Parathyroid adenoma (tissue), 2 donors: ENCODE measurements at regions not wholly inside any gene's neighbourhood (a gene's known extent, or its start where the extent isn't known, plus 50 kb on each side); places are given as distances from the start of the nearest gene placed in this dataset.

Experiments
- H2AFZ ChIP-seq: fragments of 300-600 bp; sonication (generic); one replicate; pipeline ENCODE4 v1.7.0; 2017; ENCODE audit warnings: antibody characterized with exemption, mild to moderate bottlenecking
- H3K27ac ChIP-seq: fragments of 300-600 bp; sonication (generic); one replicate; pipeline ENCODE4 v1.7.0; 2017
- H3K27me3 ChIP-seq: fragments of 300-600 bp; sonication (generic); one replicate; pipeline ENCODE4 v1.7.0; 2017; ENCODE audit warnings: low read length; ENCODE audit not compliant: control insufficient read depth, insufficient read depth
- H3K36me3 ChIP-seq: fragments of 300-600 bp; sonication (generic); one replicate; pipeline ENCODE4 v1.7.0; 2017; ENCODE audit warnings: low read length; ENCODE audit not compliant: control insufficient read depth, insufficient read depth
- H3K4me1 ChIP-seq: fragments of 300-600 bp; sonication (generic); one replicate; pipeline ENCODE4 v1.7.0; 2017; ENCODE audit warnings: control low read depth
- H3K4me2 ChIP-seq: fragments of 300-600 bp; sonication (generic); one replicate; pipeline ENCODE4 v1.7.0; 2017; ENCODE audit warnings: low read length
- H3K4me3 ChIP-seq: fragments of 300-600 bp; sonication (generic); one replicate; pipeline ENCODE4 v1.7.0; 2017; ENCODE audit warnings: low read depth, low read length
- H3K79me2 ChIP-seq: fragments of 300-600 bp; sonication (generic); one replicate; pipeline ENCODE4 v1.7.0; 2017; ENCODE audit warnings: control low read depth
- H3K9ac ChIP-seq: fragments of 300-600 bp; sonication (generic); one replicate; pipeline ENCODE4 v1.7.0; 2017; ENCODE audit warnings: mild to moderate bottlenecking
- H3K9me3 ChIP-seq: fragments of 300-600 bp; sonication (generic); one replicate; pipeline ENCODE4 v1.7.0; 2017; ENCODE audit warnings: low read length; ENCODE audit not compliant: control insufficient read depth
- CTCF ChIP-seq: fragments of 300-600 bp; sonication (generic); IDR thresholded peaks from one replicate; pipeline ENCODE4 v1.7.0; 2017; ENCODE audit warnings: antibody characterized with exemption, mild to moderate bottlenecking
- donor health status: primary hyperparathyroidism.

GRCh38 chr5:34491251-34491620 lies 164.9 kb upstream of the RAI14 start:
- Histone ChIP-seq H3K9ac (no peak overlapping the region), H3K4me3 (no peak overlapping the region), H3K27me3 (no peaks in the 10 kb centered on the region), H3K27ac (no peak overlapping the region), H3K9me3 (no peaks in the 10 kb centered on the region), H3K36me3 (no peaks in the 10 kb centered on the region), H3K79me2 (no peaks in the 10 kb centered on the region), H2AFZ (no peak overlapping the region), H3K4me2 (no peak overlapping the region), H3K4me1 (no peaks in the 10 kb centered on the region)
- no peak for TF ChIP-seq CTCF

- Histone ChIP-seq H3K36me3 (no peaks in the 10 kb centered on the region), H3K4me2 (no peak overlapping the region), H3K9me3 (no peaks in the 10 kb centered on the region), H2AFZ (no peak overlapping the region), H3K27me3 (no peaks in the 10 kb centered on the region), H3K79me2 (no peaks in the 10 kb centered on the region), H3K9ac (no peak overlapping the region), H3K4me3 (no peak overlapping the region), H3K27ac (no peak overlapping the region), H3K4me1 (no peaks in the 10 kb centered on the region)
- no peak for TF ChIP-seq CTCF
Measured at GRCh38 chr5:34494111-34494755, 161.9 kb upstream of the RAI14 start.

- Histone ChIP-seq H3K27ac (no peak overlapping the region), H3K27me3 (no peaks in the 10 kb centered on the region), H3K36me3 (no peaks in the 10 kb centered on the region), H3K9ac (no peak overlapping the region), H3K4me2 (no peak overlapping the region), H3K4me3 (no peak overlapping the region), H3K9me3 (no peaks in the 10 kb centered on the region), H2AFZ (no peak overlapping the region), H3K4me1 (no peaks in the 10 kb centered on the region), H3K79me2 (no peaks in the 10 kb centered on the region)
- no peak for TF ChIP-seq CTCF
Measured at GRCh38 chr5:34495178-34495577, 160.9 kb upstream of the RAI14 start.

GRCh38 chr5:34496260-34496691 lies 159.9 kb upstream of the RAI14 start:
- Histone ChIP-seq H3K27ac (no peak overlapping the region), H3K4me2 (no peak overlapping the region), H3K4me3 (no peak overlapping the region), H3K9ac (no peak overlapping the region), H3K36me3 (no peaks in the 10 kb centered on the region), H3K9me3 (no peaks in the 10 kb centered on the region), H3K79me2 (no peaks in the 10 kb centered on the region), H3K4me1 (no peaks in the 10 kb centered on the region), H2AFZ (no peak overlapping the region), H3K27me3 (no peaks in the 10 kb centered on the region)
- TF ChIP-seq CTCF: no peak

GRCh38 chr5:34496701-34497469 lies 159.2 kb upstream of the RAI14 start:
- Histone ChIP-seq H3K36me3 (no peaks in the 10 kb centered on the region), H3K27ac (no peak overlapping the region), H3K4me2 (no peak overlapping the region), H2AFZ (no peak overlapping the region), H3K79me2 (no peaks in the 10 kb centered on the region), H3K9ac (no peak overlapping the region), H3K27me3 (no peaks in the 10 kb centered on the region), H3K9me3 (no peaks in the 10 kb centered on the region), H3K4me1 (no peaks in the 10 kb centered on the region), H3K4me3 (no peak overlapping the region)
- no peak for TF ChIP-seq CTCF
